Neural progenitor cell (in vitro differentiated cells): ENCODE measurements at regions not wholly inside any gene's neighbourhood (a gene's known extent, or its start where the extent isn't known, plus 50 kb on each side); places are given as distances from the start of the nearest gene placed in this dataset.

Experiments
- DNase-seq: peaks from one replicate; pipeline ENCODE4 v3.0.0-alpha.2; 2016; ENCODE audit warnings: low spot score
- H2AFZ ChIP-seq: fragments of 200-600 bp; sonication (generic); replicated peaks from 2 replicates; pipeline ENCODE4 v1.6.1; 2016; ENCODE audit warnings: antibody characterized with exemption
- H3F3A ChIP-seq: fragments of 200-600 bp; sonication (generic); 2 replicates; pipeline ENCODE4 v1.6.1; 2016; ENCODE audit warnings: antibody characterized with exemption, low read depth
- H3K27ac ChIP-seq: fragments of 200-600 bp; sonication (generic); 2 replicates; pipeline ENCODE4 v1.5.1; 2016; ENCODE audit warnings: mild to moderate bottlenecking
- H3K27me3 ChIP-seq: fragments of 200-600 bp; sonication (generic); 2 replicates; pipeline ENCODE4 v1.6.1; 2016; ENCODE audit warnings: mild to moderate bottlenecking, moderate library complexity
- H3K36me3 ChIP-seq: fragments of 200-600 bp; sonication (generic); 2 replicates; pipeline ENCODE4 v1.5.1; 2016
- H3K4me1 ChIP-seq: fragments of 200-600 bp; sonication (generic); 2 replicates; pipeline ENCODE4 v1.6.1; 2016; ENCODE audit warnings: mixed run types
- H3K4me2 ChIP-seq: fragments of 200-600 bp; sonication (generic); 2 replicates; pipeline ENCODE4 v1.6.1; 2016
- H3K4me3 ChIP-seq: fragments of 200-600 bp; sonication (generic); 2 replicates; pipeline ENCODE4 v1.5.1; 2016
- H3K79me2 ChIP-seq: fragments of 200-600 bp; sonication (generic); 2 replicates; pipeline ENCODE4 v1.6.1; 2016; ENCODE audit warnings: low read depth
- H3K9ac ChIP-seq: fragments of 200-600 bp; sonication (generic); 2 replicates; pipeline ENCODE4 v1.6.1; 2016
- H3K9me3 ChIP-seq: fragments of 200-600 bp; sonication (generic); 2 replicates; pipeline ENCODE4 v1.5.1; 2016; ENCODE audit warnings: low read depth
- H4K20me1 ChIP-seq: fragments of 200-600 bp; sonication (generic); 2 replicates; pipeline ENCODE4 v1.6.1; 2016; ENCODE audit warnings: low read depth
- H3K27ac Mint-ChIP-seq: 3 replicates; pipeline ENCODE4 v1.8.0; 2021; ENCODE audit warnings: mixed read lengths
- H3K27me3 Mint-ChIP-seq: 2 replicates; pipeline ENCODE4 v1.8.0; 2022; ENCODE audit warnings: low read depth, mild to moderate bottlenecking, inconsistent platforms, moderate library complexity, mixed read lengths; ENCODE audit not compliant: insufficient read depth
- H3K36me3 Mint-ChIP-seq: 3 replicates; pipeline ENCODE4 v1.8.0; 2021; ENCODE audit warnings: mixed read lengths
- H3K4me1 Mint-ChIP-seq: 3 replicates; pipeline ENCODE4 v1.8.0; 2021; ENCODE audit warnings: mixed read lengths
- H3K4me3 Mint-ChIP-seq: 3 replicates; pipeline ENCODE4 v1.8.0; 2021; ENCODE audit warnings: mild to moderate bottlenecking, moderate library complexity, mixed read lengths
- H3K9me3 Mint-ChIP-seq: 3 replicates; pipeline ENCODE4 v1.8.0; 2020; ENCODE audit warnings: mixed read lengths
- CTCF ChIP-seq: fragments of 200-600 bp; sonication (generic); IDR thresholded peaks from 2 replicates; pipeline ENCODE4 v1.5.1; 2017; ENCODE audit warnings: antibody characterized with exemption, mild to moderate bottlenecking
- EZH2 ChIP-seq: fragments of 200-600 bp; sonication (generic); IDR thresholded peaks from 2 replicates; pipeline ENCODE4 v1.6.1; 2017; ENCODE audit warnings: antibody characterized with exemption, mild to moderate bottlenecking, moderate library complexity
- EZH2phosphoT487 ChIP-seq: fragments of 200-600 bp; sonication (generic); IDR thresholded peaks from 2 replicates; pipeline ENCODE4 v1.6.1; 2017; ENCODE audit warnings: antibody characterized with exemption

GRCh38 chr12:22803725-22804124, 178.8 kb downstream of the ETNK1 start:
- no peak overlapping the region for H3K9ac ChIP-seq
- no peaks in the 10 kb centered on the region for H3F3A ChIP-seq
- no peaks in the 10 kb centered on the region for H3K4me1 ChIP-seq
- no peaks in the 10 kb centered on the region for H3K79me2 ChIP-seq
- Mint-ChIP-seq H3K9me3 (no peaks in the 10 kb centered on the region), H3K4me1 (no peaks in the 10 kb centered on the region), H3K36me3 (no peaks in the 10 kb centered on the region), H3K27me3 (peaks cover 2% of the 10 kb centered on the region), H3K27ac (no peak overlapping the region), H3K4me3 (no peak overlapping the region)
- no peak overlapping the region for H3K4me2 ChIP-seq
- peak overlapping the region; percentile 40 for H2AFZ ChIP-seq
- no peaks in the 10 kb centered on the region for H3K27me3 ChIP-seq
- no peak for TF ChIP-seq EZH2
- no peak for TF ChIP-seq EZH2phosphoT487
- peak; percentile 14 for TF ChIP-seq CTCF
- no peaks in the 10 kb centered on the region for H3K9me3 ChIP-seq
- no peak for DNase-seq
- H3K4me3 ChIP-seq = no peak overlapping the region
- no peak overlapping the region for H3K27ac ChIP-seq
- H3K36me3 ChIP-seq = no peaks in the 10 kb centered on the region
- no peaks in the 10 kb centered on the region for H4K20me1 ChIP-seq

GRCh38 chr12:22808860-22809259, 183.9 kb downstream of the ETNK1 start:
- no peaks in the 10 kb centered on the region for H3K9me3 Mint-ChIP-seq
- H3K4me3 Mint-ChIP-seq = no peak overlapping the region
- Histone ChIP-seq H3K27me3 (no peaks in the 10 kb centered on the region), H3F3A (no peaks in the 10 kb centered on the region), H3K79me2 (no peaks in the 10 kb centered on the region), H3K27ac (no peak overlapping the region), H3K4me2 (no peak overlapping the region), H3K4me3 (no peak overlapping the region), H2AFZ (no peak overlapping the region), H3K9ac (no peak overlapping the region), H4K20me1 (no peaks in the 10 kb centered on the region), H3K36me3 (no peaks in the 10 kb centered on the region), H3K4me1 (no peaks in the 10 kb centered on the region), H3K9me3 (no peaks in the 10 kb centered on the region)
- H3K4me1 Mint-ChIP-seq = no peaks in the 10 kb centered on the region
- no peak overlapping the region for H3K27ac Mint-ChIP-seq
- TF ChIP-seq EZH2phosphoT487 (no peak), CTCF (no peak), EZH2 (no peak)
- H3K36me3 Mint-ChIP-seq = no peaks in the 10 kb centered on the region
- DNase-seq = no peak
- peaks cover 5% of the 10 kb centered on the region for H3K27me3 Mint-ChIP-seq

- TF ChIP-seq EZH2phosphoT487 (no peak), EZH2 (no peak), CTCF (no peak)
- Mint-ChIP-seq H3K27ac (no peak overlapping the region), H3K9me3 (no peaks in the 10 kb centered on the region), H3K27me3 (peaks cover 5% of the 10 kb centered on the region), H3K4me3 (no peak overlapping the region), H3K4me1 (no peaks in the 10 kb centered on the region), H3K36me3 (no peaks in the 10 kb centered on the region)
- Histone ChIP-seq H3K9me3 (no peaks in the 10 kb centered on the region), H2AFZ (no peak overlapping the region), H3K79me2 (no peaks in the 10 kb centered on the region), H3K27ac (no peak overlapping the region), H3K4me1 (no peaks in the 10 kb centered on the region), H3K9ac (no peak overlapping the region), H3K27me3 (no peaks in the 10 kb centered on the region), H4K20me1 (no peaks in the 10 kb centered on the region), H3K4me3 (no peak overlapping the region), H3K36me3 (no peaks in the 10 kb centered on the region), H3K4me2 (no peak overlapping the region), H3F3A (no peaks in the 10 kb centered on the region)
- no peak for DNase-seq
These were observed 185.1 kb downstream of the ETNK1 start for GRCh38 chr12:22810036-22810435.

GRCh38 chr12:22812531-22812930, 187.6 kb downstream of the ETNK1 start:
- H3K4me2 ChIP-seq = no peak overlapping the region
- no peak overlapping the region for H2AFZ ChIP-seq
- TF ChIP-seq CTCF (no peak), EZH2phosphoT487 (no peak), EZH2 (no peak)
- peaks cover 5% of the 10 kb centered on the region for H3K27me3 Mint-ChIP-seq
- no peaks in the 10 kb centered on the region for H3K36me3 Mint-ChIP-seq
- no peak overlapping the region for H3K27ac Mint-ChIP-seq
- H3K27me3 ChIP-seq = no peaks in the 10 kb centered on the region
- DNase-seq = no peak
- H3F3A ChIP-seq = no peaks in the 10 kb centered on the region
- H4K20me1 ChIP-seq = no peaks in the 10 kb centered on the region
- H3K4me1 Mint-ChIP-seq = no peaks in the 10 kb centered on the region
- no peak overlapping the region for H3K27ac ChIP-seq
- H3K9me3 Mint-ChIP-seq = no peaks in the 10 kb centered on the region
- no peaks in the 10 kb centered on the region for H3K36me3 ChIP-seq
- H3K4me3 Mint-ChIP-seq = no peak overlapping the region
- no peaks in the 10 kb centered on the region for H3K79me2 ChIP-seq
- H3K9me3 ChIP-seq = no peaks in the 10 kb centered on the region
- no peak overlapping the region for H3K4me3 ChIP-seq
- H3K9ac ChIP-seq = no peak overlapping the region
- H3K4me1 ChIP-seq = no peaks in the 10 kb centered on the region
